HCT116 (cell line): ENCODE measurements at regions not wholly inside any gene's neighbourhood (a gene's known extent, or its start where the extent isn't known, plus 50 kb on each side); places are given as distances from the start of the nearest gene placed in this dataset.

Source experiments
- ATAC-seq: fragments of 200-7000 bp; cut with Tn5 transposase; 2 replicates; pipeline ENCODE4 v1.9.1; 2020; ENCODE audit warnings: mild to moderate bottlenecking, moderate library complexity
- BruUV-seq: library from RNA; stranded (reverse); fragments of 400-500 nt; replicated peaks from 2 replicates; lab custom pipeline; 2021; lab: Mats Ljungman, UMichigan
- CTCF ChIA-PET: fragments of 300-600 bp; sonication (Branson Sonifier 250); formaldehyde crosslinking; loops from one replicate; lab custom pipeline; 2021; ENCODE audit warnings: antibody characterized with exemption; lab: Charles Lee
- POLR2A ChIA-PET: fragments of 300-600, 350-600 bp; sonication (Branson Sonifier 250); formaldehyde crosslinking; loops from one replicate; lab custom pipeline; 2021; ENCODE audit warnings: antibody characterized with exemption; lab: Charles Lee
- RAD21 ChIA-PET, 2 experiments: fragments of 300-600 bp; sonication (Branson Sonifier 250); formaldehyde crosslinking; loops; one replicate each; lab custom pipeline; 2023; ENCODE audit warnings: low total read pairs in 2 of 2; ENCODE audit not compliant: uncharacterized antibody in 2 of 2, unreplicated experiment in 2 of 2, low non-redundant PET in 1 of 2; lab: Charles Lee
- DNase-seq: peaks from one replicate; pipeline ENCODE4 v3.0.0-alpha.2; 2010; ENCODE audit warnings: low read depth, low spot score
- H2AFZ ChIP-seq: fragments of 200-600 bp; shearing (Covaris generic), sonication (generic); 2 replicates; pipeline ENCODE4 v1.6.1; 2017; ENCODE audit warnings: low read depth, mixed run types, mixed read lengths, antibody characterized with exemption, low read length; ENCODE audit not compliant: poor library complexity, severe bottlenecking
- H3K27ac ChIP-seq: 2 replicates; pipeline ENCODE4 v1.5.1; 2012; ENCODE audit warnings: low read depth, low read length
- H3K27me3 ChIP-seq: fragments of 200-600 bp; sonication (generic); 2 replicates; pipeline ENCODE4 v1.6.1; 2016; ENCODE audit warnings: mixed run types, low read length, mixed read lengths; ENCODE audit not compliant: insufficient read depth
- H3K36me3 ChIP-seq, 2 experiments: fragments of 200-500 bp in 1 of 2; fragments of 200-600 bp in 1 of 2; sonication (Bioruptor generic) in 1 of 2; sonication (generic) in 1 of 2; 2 replicates each; pipeline versions ENCODE4 v1.5.1 to v1.6.1; 2014 to 2016; ENCODE audit warnings: low read length in 2 of 2, inconsistent platforms in 1 of 2, mixed read lengths in 1 of 2, mixed run types in 1 of 2; ENCODE audit not compliant: insufficient read depth in 2 of 2, control insufficient read depth in 1 of 2
- H3K4me1 ChIP-seq, 2 experiments: fragments of 200-600 bp in 1 of 2; sonication (generic) in 1 of 2; 2 replicates each; pipeline versions ENCODE4 v1.5.1 to v1.6.1; 2012 to 2017; ENCODE audit warnings: low read length in 2 of 2, inconsistent platforms in 1 of 2, mild to moderate bottlenecking in 1 of 2, mixed read lengths in 1 of 2, mixed run types in 1 of 2, moderate library complexity in 1 of 2; ENCODE audit not compliant: insufficient read depth in 2 of 2, control insufficient read depth in 1 of 2
- H3K4me2 ChIP-seq: fragments of 200-600 bp; sonication (generic); 2 replicates; pipeline ENCODE4 v1.6.1; 2017; ENCODE audit warnings: mixed run types, low read length, mixed read lengths
- H3K4me3 ChIP-seq, 2 experiments: fragments of 200-600 bp in 1 of 2; sonication (generic) in 1 of 2; replicated peaks in 1 of 2; 2 replicates each; pipeline ENCODE4 v1.5.1; 2011 to 2016; ENCODE audit warnings: low read length in 2 of 2, control low read depth in 1 of 2, low read depth in 1 of 2, mild to moderate bottlenecking in 1 of 2, mixed read lengths in 1 of 2, mixed run types in 1 of 2
- H3K79me2 ChIP-seq: fragments of 200-600 bp; sonication (generic); 2 replicates; pipeline ENCODE4 v1.6.1; 2017; ENCODE audit warnings: mild to moderate bottlenecking, mixed run types, low read length, moderate library complexity, mixed read lengths; ENCODE audit not compliant: insufficient read depth
- H3K9ac ChIP-seq: fragments of 200-600 bp; sonication (generic); 2 replicates; pipeline ENCODE4 v1.6.1; 2016; ENCODE audit warnings: low read length, mixed read lengths
- H3K9me2 ChIP-seq: fragments of 200-600 bp; sonication (generic), shearing (Covaris generic); 2 replicates; pipeline ENCODE4 v1.6.1; 2017; ENCODE audit warnings: mixed run types, mild to moderate bottlenecking, moderate library complexity; ENCODE audit not compliant: insufficient read depth
- H3K9me3 ChIP-seq, 2 experiments: fragments of 200-500 bp in 1 of 2; fragments of 200-600 bp in 1 of 2; sonication (Bioruptor generic) in 1 of 2; sonication (generic) in 1 of 2; 2 replicates each; pipeline ENCODE4 v1.6.1; 2014 to 2017; ENCODE audit warnings: low read length in 2 of 2, mixed read lengths in 2 of 2, inconsistent platforms in 1 of 2, low read depth in 1 of 2, mild to moderate bottlenecking in 1 of 2, mixed run types in 1 of 2, moderate library complexity in 1 of 2; ENCODE audit not compliant: control insufficient read depth in 1 of 2, insufficient read depth in 1 of 2
- H4K20me1 ChIP-seq: fragments of 200-600 bp; sonication (generic), shearing (Covaris generic); 2 replicates; pipeline ENCODE4 v1.6.1; 2017; ENCODE audit warnings: mixed run types, mild to moderate bottlenecking, moderate library complexity; ENCODE audit not compliant: insufficient read depth
- ATF3 ChIP-seq: IDR thresholded peaks from 2 replicates; pipeline ENCODE4 v1.6.1; 2012
- CBX3 ChIP-seq: IDR thresholded peaks from 2 replicates; pipeline ENCODE4 v1.6.1; 2012; ENCODE audit warnings: low read depth
- CTCF ChIP-seq, 3 experiments: fragments of 200-600 bp in 1 of 3; sonication (generic) in 1 of 3; IDR thresholded peaks in 2 of 3; conservative IDR thresholded peaks in 1 of 3; 2 replicates each; pipeline ENCODE4 v1.5.1; 2012 to 2017; ENCODE audit warnings: low read depth in 2 of 3, low read length in 2 of 3, antibody characterized with exemption in 1 of 3, borderline replicate concordance in 1 of 3, control low read depth in 1 of 3, mild to moderate bottlenecking in 1 of 3, mixed read lengths in 1 of 3, mixed run types in 1 of 3, moderate library complexity in 1 of 3; ENCODE audit not compliant: insufficient read depth in 1 of 3
- EGR1 ChIP-seq: IDR thresholded peaks from 2 replicates; pipeline ENCODE4 v1.6.1; 2012; ENCODE audit warnings: low read depth
- EZH2 ChIP-seq: fragments of 200-600 bp; sonication (generic); IDR thresholded peaks from 2 replicates; pipeline ENCODE4 v1.6.1; 2017; ENCODE audit warnings: antibody characterized with exemption, mixed run types
- EZH2phosphoT487 ChIP-seq: fragments of 200-600 bp; IDR thresholded peaks from 2 replicates; pipeline ENCODE4 v1.6.1; 2018; ENCODE audit warnings: antibody characterized with exemption, borderline replicate concordance
- FOSL1 ChIP-seq: IDR thresholded peaks from 2 replicates; pipeline ENCODE4 v1.6.1; 2012; ENCODE audit warnings: low read depth
- JUND ChIP-seq: IDR thresholded peaks from 2 replicates; pipeline ENCODE4 v1.6.1; 2012
- POLR2A ChIP-seq: IDR thresholded peaks from 2 replicates; pipeline ENCODE4 v1.7.0; 2011; ENCODE audit warnings: borderline replicate concordance; ENCODE audit not compliant: insufficient read depth, insufficient read length; ENCODE audit errors: extremely low read depth
- POLR2AphosphoS5 ChIP-seq: IDR thresholded peaks from 2 replicates; pipeline ENCODE4 v1.6.1; 2011; ENCODE audit warnings: mild to moderate bottlenecking, low read depth, low read length, moderate library complexity
- RAD21 ChIP-seq: IDR thresholded peaks from 2 replicates; pipeline ENCODE4 v1.6.1; 2012; ENCODE audit warnings: low read depth, mild to moderate bottlenecking
- REST ChIP-seq: IDR thresholded peaks from 2 replicates; pipeline ENCODE4 v1.6.1; 2012; ENCODE audit warnings: low read depth
- SIN3A ChIP-seq: IDR thresholded peaks from 2 replicates; pipeline ENCODE4 v1.6.1; 2012; ENCODE audit warnings: low read depth
- TCF7L2 ChIP-seq: IDR thresholded peaks from 2 replicates; pipeline ENCODE4 v1.7.0; 2011; ENCODE audit warnings: borderline replicate concordance, inconsistent platforms; ENCODE audit not compliant: insufficient read depth, insufficient read length; ENCODE audit errors: extremely low read depth
- ZBTB33 ChIP-seq: IDR thresholded peaks from 2 replicates; pipeline ENCODE4 v1.6.1; 2011; ENCODE audit warnings: mild to moderate bottlenecking, low read length, moderate library complexity; ENCODE audit not compliant: insufficient replicate concordance; ENCODE audit errors: extremely low read depth
- ZFX ChIP-seq: fragments of 450-650 bp; IDR thresholded peaks from 2 replicates; pipeline ENCODE4 v1.6.1; 2017
- ZNF274 ChIP-seq: fragments of 200-500 bp; sonication (Bioruptor generic); IDR thresholded peaks from 2 replicates; pipeline ENCODE4 v1.6.1; 2014; ENCODE audit warnings: mild to moderate bottlenecking, low read depth, low read length, inconsistent platforms
- intact Hi-C: fragments of 100-400 bp; cut with micrococcal nuclease; formaldehyde crosslinking; loops from 2 replicates; pipeline ENCODE4 v1.10.0; 2022

GRCh38 chr3:35320646-35321407 is 318.5 kb upstream of the ARPP21 start:
- H2AFZ ChIP-seq: no peak overlapping the region
- H3K4me1 ChIP-seq: no peaks in the 10 kb centered on the region
- ChIA-PET CTCF (no interaction called here), RAD21 (no interaction called here), POLR2A (no interaction called here)
- H3K9ac ChIP-seq: no peak overlapping the region
- H3K9me3 ChIP-seq: peaks cover 3 to 10% of the 10 kb centered on the region in 2 experiments; a peak in 2 of 4 replicates
- H3K4me2 ChIP-seq: no peak overlapping the region
- BruUV-seq: no TSS peak
- no peaks in the 10 kb centered on the region for H3K79me2 ChIP-seq
- ATAC-seq (no peak), DNase-seq (no peak)
- no peaks in the 10 kb centered on the region for H3K27me3 ChIP-seq
- intact Hi-C loops: no loop called here
- no peaks in the 10 kb centered on the region for H3K36me3 ChIP-seq
- no peak overlapping the region for H3K4me3 ChIP-seq
- no peaks in the 10 kb centered on the region for H4K20me1 ChIP-seq
- TF ChIP-seq EGR1: no peak
- TF ChIP-seq FOSL1: no peak
- no peak for TF ChIP-seq ZNF274
- TF ChIP-seq POLR2AphosphoS5: no peak
- no peak for TF ChIP-seq RAD21
- no peak for TF ChIP-seq ZFX
- TF ChIP-seq JUND: no peak
- TF ChIP-seq EZH2phosphoT487: no peak
- no peak for TF ChIP-seq POLR2A
- TF ChIP-seq REST: no peak
- no peak for TF ChIP-seq CBX3
- no peak for TF ChIP-seq ZBTB33
- no peak for TF ChIP-seq ATF3
- TF ChIP-seq TCF7L2: no peak
- no peak for TF ChIP-seq EZH2
- TF ChIP-seq SIN3A: no peak
- TF ChIP-seq CTCF (IDR thresholded peaks at IDR 0.05 in 2 of 3, conservative IDR thresholded peaks at IDR 0.05 in 1 of 3; ENCODE audit: borderline replicate concordance in 1 of 3, insufficient read depth in 1 of 3, low read depth in 2 of 3, low read length in 2 of 3): no peak
- TF ChIP-seq, all 23 proteins: peak for 0
- H3K27ac ChIP-seq: no peak overlapping the region
- H3K9me2 ChIP-seq: no peaks in the 10 kb centered on the region
